ENCODE measurements at regions not wholly inside any gene's neighbourhood (a gene's known extent, or its start where the extent isn't known, plus 50 kb on each side); places are given as distances from the start of the nearest gene placed in this dataset.

- no peak for DNase-seq (ENCODE audit: low read depth in 4 of 4, low spot score in 3 of 4)
Observed at GRCh38 chr1:218525451-218526197, 180.5 kb downstream of the TGFB2 start.

- no peak for DNase-seq (ENCODE audit: low read depth in 4 of 4, low spot score in 3 of 4)
Observed at GRCh38 chr1:218526198-218526580, 181.1 kb downstream of the TGFB2 start.

- DNase-seq (ENCODE audit: low read depth in 4 of 4, low spot score in 3 of 4): no peak
Observed at GRCh38 chr1:218527737-218528136, 182.6 kb downstream of the TGFB2 start.

- DNase-seq (ENCODE audit: low read depth in 4 of 4, low spot score in 3 of 4): no peak
Observed at GRCh38 chr1:218529646-218530300, 184.6 kb downstream of the TGFB2 start.

DNA sequence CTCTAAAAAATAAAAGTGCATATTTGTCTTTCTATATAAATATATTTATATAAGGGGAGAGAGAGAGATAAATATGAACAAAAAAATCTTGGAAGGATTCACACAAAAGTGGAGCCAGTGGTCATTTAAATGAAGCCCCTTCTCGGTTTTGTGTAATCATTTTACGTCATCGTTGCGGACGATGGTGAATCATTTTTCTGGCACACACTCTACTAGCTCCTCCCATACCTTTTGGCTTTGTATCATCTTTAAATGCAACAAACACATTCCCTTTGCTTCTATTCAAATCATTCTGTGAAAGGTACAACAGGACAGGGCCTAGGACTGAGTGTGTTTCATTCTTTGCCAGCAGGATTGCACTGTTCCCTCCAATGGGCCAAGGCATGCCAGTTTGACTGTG, 186.8 kb downstream of the TGFB2 start:
- no peak for DNase-seq (ENCODE audit: low read depth in 4 of 4, low spot score in 3 of 4)

- no peak for DNase-seq (ENCODE audit: low read depth in 4 of 4, low spot score in 3 of 4)
Observed at GRCh38 chr1:218536296-218536986, 191.3 kb downstream of the TGFB2 start.

- DNase-seq (ENCODE audit: low read depth in 4 of 4, low spot score in 3 of 4): no peak
Observed at GRCh38 chr1:218537122-218537913, 192.2 kb downstream of the TGFB2 start.

DNA sequence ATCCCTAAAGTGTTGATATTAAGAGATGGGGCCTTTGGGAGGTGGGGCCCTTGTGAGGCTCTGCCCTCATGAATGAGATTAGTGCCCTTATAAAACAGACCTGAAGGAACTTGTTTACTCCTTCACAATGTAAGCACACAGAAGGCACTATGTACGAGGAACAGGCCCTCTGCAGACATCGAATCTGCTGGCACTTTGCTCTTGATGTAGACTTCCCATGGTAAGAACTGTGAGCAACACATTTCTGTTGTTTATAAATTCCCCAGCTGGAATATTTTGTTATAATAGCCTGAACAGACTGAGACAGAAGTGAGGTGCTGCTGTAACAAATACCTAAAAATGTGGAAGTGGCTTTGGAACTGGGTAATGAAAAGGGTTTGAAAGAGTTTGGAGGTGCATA, 193.2 kb downstream of the TGFB2 start:
- no peak for DNase-seq (ENCODE audit: low read depth in 4 of 4, low spot score in 3 of 4)

- no peak for DNase-seq (ENCODE audit: low read depth in 4 of 4, low spot score in 3 of 4)
Observed at GRCh38 chr1:218546314-218546713, 201.2 kb downstream of the TGFB2 start.

DNA sequence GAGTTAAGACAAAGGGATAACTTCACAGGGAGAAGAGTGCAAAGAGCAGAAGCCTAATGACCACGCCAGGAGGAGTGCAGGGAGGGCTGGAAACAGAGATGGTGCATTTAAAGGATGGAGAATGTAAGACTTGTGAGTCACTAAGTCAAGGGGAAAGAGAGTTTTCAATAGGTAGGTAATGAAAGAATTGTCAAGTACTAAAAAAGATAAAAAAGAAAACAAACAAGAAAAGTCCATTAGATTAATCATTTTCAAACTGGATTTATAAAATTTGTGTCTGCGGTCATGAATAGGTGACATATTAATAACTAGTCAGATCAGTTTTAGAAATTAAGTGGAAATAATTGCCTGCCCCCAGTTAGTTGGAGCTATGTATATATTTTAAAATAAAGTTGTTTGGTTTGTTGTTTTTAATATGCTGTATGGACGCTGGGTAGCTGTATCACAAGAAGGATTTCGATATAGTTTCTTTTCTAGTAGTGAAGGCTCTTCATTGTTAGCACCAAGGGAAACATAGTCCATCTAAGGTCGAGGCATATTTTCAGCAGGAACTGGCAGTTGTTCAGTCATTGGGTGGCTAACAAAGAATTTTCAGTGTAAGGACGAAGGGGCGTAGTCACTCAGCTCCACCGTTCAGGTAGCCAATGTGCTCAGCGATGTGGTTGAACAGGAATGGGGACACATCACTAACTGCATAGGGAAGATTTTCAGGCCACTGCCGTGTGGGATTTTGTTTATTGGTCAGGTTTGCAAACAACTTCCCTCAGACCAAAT, 203.0 kb downstream of the TGFB2 start:
- DNase-seq (ENCODE audit: low read depth in 4 of 4, low spot score in 3 of 4): no peak

- DNase-seq (ENCODE audit: low read depth in 4 of 4, low spot score in 3 of 4): no peak
Observed at GRCh38 chr1:218548764-218549163, 203.6 kb downstream of the TGFB2 start.

DNA sequence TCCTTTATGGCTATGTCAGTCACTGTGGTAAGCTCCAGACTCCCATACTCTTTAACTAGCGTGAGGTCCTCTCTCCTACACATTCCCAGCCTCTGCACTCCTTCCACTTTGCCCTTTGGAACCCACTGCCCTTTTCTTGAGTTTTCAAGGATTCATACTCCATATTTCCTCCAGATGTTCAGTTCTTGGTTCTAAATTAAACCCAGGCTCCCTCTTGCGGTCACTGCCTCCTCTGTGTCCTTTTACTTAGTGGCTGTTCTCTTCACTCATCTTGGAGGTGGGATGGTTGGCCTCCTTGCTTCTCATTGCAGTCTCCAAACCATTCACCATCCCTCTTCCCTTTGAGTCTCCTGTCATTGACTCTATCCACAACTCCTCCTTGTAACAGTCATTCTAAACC, 208.1 kb downstream of the TGFB2 start:
- no peak for DNase-seq (ENCODE audit: low read depth in 4 of 4, low spot score in 3 of 4)

- DNase-seq (ENCODE audit: low read depth in 4 of 4, low spot score in 3 of 4): no peak
Observed at GRCh38 chr1:218556016-218556415, 210.9 kb downstream of the TGFB2 start.

DNA sequence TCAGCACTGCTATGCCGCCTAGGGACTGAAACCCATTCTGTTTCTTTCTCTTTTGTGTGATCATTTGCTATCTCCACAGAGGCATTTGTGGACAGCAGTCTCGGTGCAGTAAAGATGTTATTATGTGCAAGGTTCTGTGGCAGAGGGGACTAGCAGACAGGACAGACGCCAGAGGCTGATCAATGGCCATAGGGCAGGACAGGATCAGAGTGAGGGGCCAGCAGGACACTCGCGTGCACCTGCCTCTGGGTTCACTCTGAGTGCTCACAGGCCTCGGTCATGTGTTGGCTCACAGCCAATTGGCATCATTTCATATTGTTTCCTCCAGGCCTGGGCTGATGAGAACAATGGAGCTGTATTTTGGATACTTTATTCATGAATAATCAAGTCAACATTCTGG, 212.6 kb downstream of the TGFB2 start:
- peak in 3 of 4 donors; percentile 12 to 21 (median 16) for DNase-seq (ENCODE audit: low read depth in 4 of 4, low spot score in 3 of 4)

DNA sequence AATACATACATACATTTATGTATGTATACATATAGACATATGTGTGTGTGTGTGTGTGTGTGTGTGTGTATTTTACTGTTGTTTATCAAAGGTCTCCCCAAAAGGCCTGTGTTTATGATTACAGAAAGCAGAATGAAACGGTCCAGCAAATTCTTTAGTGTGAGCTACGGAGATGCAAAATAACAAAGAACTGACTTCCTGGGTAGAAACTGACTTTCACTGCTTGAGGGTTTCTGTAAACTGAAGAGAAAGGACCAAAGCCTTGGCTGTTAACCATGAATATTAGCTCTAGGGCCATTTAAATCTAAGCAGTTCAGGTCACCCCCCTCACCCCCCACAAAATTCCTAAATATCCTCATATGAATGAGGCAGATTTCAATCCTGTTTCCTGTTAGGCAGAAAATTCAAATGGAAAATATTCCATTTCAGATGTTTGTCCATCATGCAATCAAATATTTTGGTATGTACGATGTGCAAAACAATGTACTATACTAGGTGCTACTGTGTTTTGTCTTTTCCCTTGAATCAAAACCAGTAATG, 213.2 kb downstream of the TGFB2 start:
- no peak for DNase-seq (ENCODE audit: low read depth in 4 of 4, low spot score in 3 of 4)

DNA sequence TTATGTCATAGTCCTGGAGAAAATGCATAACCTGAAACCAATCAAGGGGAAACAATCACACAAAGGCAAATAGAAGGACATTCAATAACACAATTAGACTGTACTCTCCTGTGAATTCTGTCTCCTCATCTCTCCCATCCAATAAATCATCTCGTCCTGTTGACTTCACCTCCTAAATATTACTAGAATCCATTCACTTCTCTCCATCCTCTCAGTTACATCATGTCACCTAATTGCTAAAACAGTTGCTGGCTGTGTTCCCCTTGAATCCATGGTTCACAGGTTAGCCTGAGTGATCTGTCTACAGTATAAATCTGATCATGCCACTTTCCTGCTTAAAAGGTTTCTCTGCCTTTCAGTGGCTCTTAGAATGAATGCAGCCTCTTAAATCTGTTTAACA, 220.2 kb downstream of the TGFB2 start:
- no peak for DNase-seq (ENCODE audit: low read depth in 4 of 4, low spot score in 3 of 4)

DNA sequence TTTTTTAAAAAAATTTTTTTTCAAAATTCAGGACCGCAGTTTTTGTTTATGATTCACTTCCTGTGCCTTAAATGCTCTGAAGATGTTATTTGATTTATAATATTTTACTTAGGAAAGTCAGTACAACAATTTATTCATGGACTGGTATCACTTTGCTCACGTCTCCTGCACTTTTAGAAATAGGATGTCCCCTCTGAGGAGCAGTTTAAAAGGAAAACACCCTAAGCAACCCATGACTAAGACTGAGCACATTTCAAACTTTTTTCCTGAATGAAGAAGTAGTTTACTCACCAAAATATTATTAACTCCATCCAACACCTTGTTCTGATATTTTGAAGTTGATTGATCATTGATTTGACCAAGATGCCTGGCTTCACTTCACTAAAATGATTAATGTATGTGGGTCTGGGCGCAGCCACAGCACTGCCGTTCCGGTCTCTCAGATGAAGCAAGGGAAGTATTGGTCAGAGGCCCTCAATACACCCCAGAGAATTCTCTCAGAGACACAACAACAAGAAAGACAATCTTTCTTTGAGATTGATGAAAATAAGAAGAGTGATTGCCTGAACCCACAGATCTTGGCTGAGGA, 223.9 kb downstream of the TGFB2 start:
- no peak for DNase-seq (ENCODE audit: low read depth in 4 of 4, low spot score in 3 of 4)

DNA sequence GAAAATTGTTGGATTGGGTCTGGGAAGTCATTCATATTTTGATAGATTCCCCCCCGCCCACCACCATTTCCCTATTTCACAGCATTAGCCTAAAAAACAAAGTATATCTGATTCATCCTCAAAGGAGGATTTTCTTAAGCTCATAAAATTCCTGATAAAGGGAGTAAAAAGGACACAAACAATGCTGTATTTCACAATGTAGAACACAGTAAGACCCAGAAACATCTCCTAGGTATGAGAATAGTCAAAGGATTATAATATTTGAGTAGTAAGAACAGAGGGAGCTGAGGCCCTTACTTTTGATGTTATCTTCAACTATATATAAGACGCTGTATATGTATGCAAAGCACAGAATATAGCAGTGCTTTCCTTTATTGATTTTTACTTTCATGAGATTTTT, 225.3 kb downstream of the TGFB2 start:
- no peak for DNase-seq (ENCODE audit: low read depth in 4 of 4, low spot score in 3 of 4)

- DNase-seq (ENCODE audit: low read depth in 4 of 4, low spot score in 3 of 4): no peak
Observed at GRCh38 chr1:218571491-218571890, 226.4 kb downstream of the TGFB2 start.

DNA sequence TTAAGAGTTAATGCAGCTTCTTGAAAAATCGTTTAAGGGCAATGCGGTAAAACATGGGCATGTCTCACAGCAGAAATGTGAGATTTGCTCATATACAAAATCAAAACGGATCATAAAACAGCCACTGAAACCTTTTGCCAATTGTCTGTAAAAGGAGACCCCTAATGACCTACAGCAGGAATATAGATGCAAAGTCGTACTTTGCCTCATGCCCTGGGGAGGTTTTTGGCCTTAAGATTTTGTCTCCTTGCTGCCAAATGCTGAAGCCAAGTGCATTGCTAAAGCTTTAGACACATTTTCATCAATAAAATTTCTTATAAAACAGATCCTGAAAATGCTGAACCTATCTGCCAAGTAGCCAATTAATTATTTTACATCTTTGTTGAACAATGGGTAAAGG, 226.9 kb downstream of the TGFB2 start:
- no peak for DNase-seq (ENCODE audit: low read depth in 4 of 4, low spot score in 3 of 4)
